Endothelial cell of umbilical vein (primary cell): ENCODE measurements at regions not wholly inside any gene's neighbourhood (a gene's known extent, or its start where the extent isn't known, plus 50 kb on each side); places are given as distances from the start of the nearest gene placed in this dataset.

ENCODE experiments used
- BruUV-seq: library from RNA; stranded (reverse); fragments of 400-500 nt; replicated peaks from 2 replicates; lab custom pipeline; 2021; lab: Mats Ljungman, UMichigan
- CTCF ChIA-PET: fragments of 300-600, 350-600 bp; sonication (Branson Sonifier 250); formaldehyde crosslinking; loops from one replicate; lab custom pipeline; 2021; ENCODE audit warnings: antibody characterized with exemption, inconsistent platforms; lab: Charles Lee
- POLR2A ChIA-PET: fragments of 300-600, 350-600 bp; sonication (Branson Sonifier 250); formaldehyde crosslinking; loops from one replicate; lab custom pipeline; 2021; ENCODE audit warnings: antibody characterized with exemption, inconsistent platforms; lab: Charles Lee
- DNase-seq: peaks from one replicate; pipeline ENCODE4 v3.0.0-alpha.2; 2011; ENCODE audit warnings: low read depth, low spot score
- FAIRE-seq: peaks from 2 replicates; lab custom pipeline; 2011; peaks lifted over from hg19 to GRCh38; lab: Jason Lieb, UNC
- H2AFZ ChIP-seq: 2 replicates; pipeline ENCODE4 v1.6.0; 2012; ENCODE audit warnings: low read depth, low read length, control low read depth, inconsistent platforms
- H3K27ac ChIP-seq: 2 replicates; pipeline ENCODE4 v1.5.1; 2011; ENCODE audit warnings: low read depth, mild to moderate bottlenecking, control low read depth, low read length, moderate library complexity; ENCODE audit not compliant: insufficient read depth
- H3K27me3 ChIP-seq, 2 experiments: 2 replicates each; pipeline versions ENCODE4 v1.6.0 to v1.6.1; 2011; ENCODE audit warnings: low read length in 2 of 2, mixed read lengths in 1 of 2; ENCODE audit not compliant: control insufficient read depth in 2 of 2, insufficient read depth in 2 of 2
- H3K36me3 ChIP-seq, 2 experiments: 2 replicates in 1 of 2; 3 replicates in 1 of 2; pipeline ENCODE4 v1.5.1; 2011; ENCODE audit warnings: low read length in 2 of 2, mild to moderate bottlenecking in 1 of 2, moderate library complexity in 1 of 2; ENCODE audit not compliant: control insufficient read depth in 2 of 2, insufficient read depth in 2 of 2; ENCODE audit errors: extremely low read depth in 1 of 2
- H3K4me1 ChIP-seq: 3 replicates; pipeline ENCODE4 v1.5.1; 2011; ENCODE audit warnings: mild to moderate bottlenecking, low read length; ENCODE audit not compliant: control insufficient read depth, insufficient read depth; ENCODE audit errors: extremely low read depth
- H3K4me2 ChIP-seq: 2 replicates; pipeline ENCODE4 v1.6.1; 2011; ENCODE audit warnings: low read length, control low read depth, mixed read lengths; ENCODE audit not compliant: insufficient read depth
- H3K4me3 ChIP-seq, 3 experiments: fragments of 200-600 bp in 1 of 3; sonication (generic), shearing (Covaris generic) in 1 of 3; replicated peaks in 1 of 3; 2 replicates each; pipeline ENCODE4 v1.5.1; 2011 to 2016; ENCODE audit warnings: control low read depth in 3 of 3, low read length in 3 of 3, mild to moderate bottlenecking in 2 of 3, inconsistent platforms in 1 of 3, low read depth in 1 of 3, moderate library complexity in 1 of 3; ENCODE audit not compliant: insufficient read depth in 1 of 3
- H3K79me2 ChIP-seq: 2 replicates; pipeline ENCODE4 v1.6.0; 2012; ENCODE audit warnings: low read length, inconsistent platforms; ENCODE audit not compliant: control insufficient read depth, insufficient read depth
- H3K9ac ChIP-seq: replicated peaks from 2 replicates; pipeline ENCODE3; 2011; ENCODE audit warnings: low read length, control low read depth; ENCODE audit not compliant: insufficient read depth; ENCODE audit errors: extremely low read depth
- H3K9me1 ChIP-seq: replicated peaks from 3 replicates; pipeline ENCODE4 v1.6.0; 2011; ENCODE audit warnings: mild to moderate bottlenecking, low read length; ENCODE audit not compliant: control insufficient read depth, insufficient read depth; ENCODE audit errors: extremely low read depth
- H3K9me3 ChIP-seq: replicated peaks from 2 replicates; pipeline ENCODE4 v1.5.1; 2012; ENCODE audit warnings: low read length, inconsistent platforms; ENCODE audit not compliant: control insufficient read depth, insufficient read depth
- H4K20me1 ChIP-seq: replicated peaks from 2 replicates; pipeline ENCODE3; 2011; ENCODE audit warnings: mild to moderate bottlenecking, low read length; ENCODE audit not compliant: control insufficient read depth, insufficient read depth; ENCODE audit errors: extremely low read depth
- JUN ChIP-seq: IDR thresholded peaks from 2 replicates; pipeline ENCODE4 v1.6.1; 2011; ENCODE audit warnings: borderline replicate concordance, low read depth; ENCODE audit not compliant: insufficient read length, insufficient read depth
- dilution Hi-C: fragments of 300-500 bp; cut with MboI; formaldehyde crosslinking; loops from one replicate; pipeline ENCODE4 v1.15.0; 2019; ENCODE audit warnings: low sequenced_read_pairs; ENCODE audit not compliant: extremely low pct_ligation_motif_present
- intact Hi-C: fragments of 100-400 bp; cut with micrococcal nuclease; formaldehyde crosslinking; loops from one replicate; pipeline ENCODE4 v1.10.0; 2022
- TF ChIP-seq, protein P1 (sequence below): IDR thresholded peaks from 2 replicates; pipeline ENCODE4 v1.6.1; 2011; ENCODE audit not compliant: insufficient read depth, insufficient read length

DNA sequence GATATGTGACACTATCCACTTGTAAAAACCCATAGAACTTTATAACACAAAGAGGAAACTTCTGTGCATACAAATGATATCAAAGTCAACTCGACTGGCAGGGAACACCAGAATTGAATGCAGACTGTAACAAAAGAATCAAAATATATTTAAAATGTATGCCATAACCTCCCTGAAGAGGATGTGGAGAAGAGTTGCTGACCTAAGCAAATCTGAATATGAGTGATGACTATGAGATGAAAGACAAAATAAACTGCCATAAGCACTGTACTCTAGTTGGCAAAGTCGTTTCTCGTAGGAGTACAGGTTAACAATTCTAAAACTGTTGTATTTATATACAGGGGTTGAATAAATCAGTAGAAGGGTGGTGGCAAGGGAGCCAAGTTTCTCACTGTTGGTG is 482.1 kb downstream of the OCA2 start:
- dilution Hi-C loops, result no loop called here
- H3K27ac ChIP-seq, result no peak overlapping the region
- ChIA-PET CTCF (no interaction called here), POLR2A (no interaction called here)
- no peak overlapping the region for H3K9ac ChIP-seq
- no peaks in the 10 kb centered on the region for H4K20me1 ChIP-seq
- no peaks in the 10 kb centered on the region for H3K27me3 ChIP-seq
- H3K79me2 ChIP-seq, result no peaks in the 10 kb centered on the region
- no peaks in the 10 kb centered on the region for H3K9me1 ChIP-seq
- TF ChIP-seq, protein P1, sequence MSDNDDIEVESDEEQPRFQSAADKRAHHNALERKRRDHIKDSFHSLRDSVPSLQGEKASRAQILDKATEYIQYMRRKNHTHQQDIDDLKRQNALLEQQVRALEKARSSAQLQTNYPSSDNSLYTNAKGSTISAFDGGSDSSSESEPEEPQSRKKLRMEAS, result no peak
- DNase-seq (no peak), FAIRE-seq (no peak)
- no peak overlapping the region for H3K4me3 ChIP-seq
- no peak overlapping the region for H3K4me2 ChIP-seq
- no peaks in the 10 kb centered on the region for H3K36me3 ChIP-seq
- H3K9me3 ChIP-seq, result peaks cover 1% of the 10 kb centered on the region
- no peak overlapping the region for H2AFZ ChIP-seq
- BruUV-seq, result no TSS peak
- intact Hi-C loops, result no loop called here
- H3K4me1 ChIP-seq, result no peaks in the 10 kb centered on the region

DNA sequence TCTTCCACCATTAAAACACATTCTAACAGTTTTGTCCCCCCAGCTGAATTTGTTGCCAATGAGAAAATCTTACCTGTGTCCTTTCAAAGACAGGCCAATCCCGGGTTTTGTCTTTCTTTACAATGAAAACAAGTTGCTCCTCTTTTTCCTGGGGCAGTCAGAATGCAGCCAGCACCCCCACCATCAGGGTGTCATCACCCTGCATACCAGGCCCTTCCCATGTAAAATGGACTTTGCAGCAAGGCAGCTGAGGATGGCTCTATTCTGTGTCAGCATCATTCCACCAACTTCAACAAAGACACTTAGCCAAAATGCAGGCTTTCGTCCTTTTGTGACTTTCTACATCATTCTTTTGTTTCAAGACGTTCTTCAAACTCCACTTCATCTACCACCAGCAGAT is 490.9 kb downstream of the OCA2 start:
- Histone ChIP-seq H3K4me3 (no peak overlapping the region), H3K9me1 (no peaks in the 10 kb centered on the region), H3K9me3 (peaks cover 7% of the 10 kb centered on the region), H3K4me1 (no peaks in the 10 kb centered on the region), H3K4me2 (no peak overlapping the region), H3K79me2 (no peaks in the 10 kb centered on the region), H3K9ac (no peak overlapping the region), H3K27ac (no peak overlapping the region), H3K27me3 (no peaks in the 10 kb centered on the region), H4K20me1 (no peaks in the 10 kb centered on the region), H3K36me3 (no peaks in the 10 kb centered on the region), H2AFZ (no peak overlapping the region)
- intact Hi-C loops (no loop called here), dilution Hi-C loops (no loop called here)
- POLR2A ChIA-PET, result no interaction called here
- no peak for DNase-seq
- no TSS peak for BruUV-seq
- CTCF ChIA-PET, result no interaction called here
- no peak for TF ChIP-seq JUN
- FAIRE-seq, result no peak
